ENCODE measurements at regions not wholly inside any gene's neighbourhood (a gene's known extent, or its start where the extent isn't known, plus 50 kb on each side); places are given as distances from the start of the nearest gene placed in this dataset.

- TF ChIP-seq, protein P1, sequence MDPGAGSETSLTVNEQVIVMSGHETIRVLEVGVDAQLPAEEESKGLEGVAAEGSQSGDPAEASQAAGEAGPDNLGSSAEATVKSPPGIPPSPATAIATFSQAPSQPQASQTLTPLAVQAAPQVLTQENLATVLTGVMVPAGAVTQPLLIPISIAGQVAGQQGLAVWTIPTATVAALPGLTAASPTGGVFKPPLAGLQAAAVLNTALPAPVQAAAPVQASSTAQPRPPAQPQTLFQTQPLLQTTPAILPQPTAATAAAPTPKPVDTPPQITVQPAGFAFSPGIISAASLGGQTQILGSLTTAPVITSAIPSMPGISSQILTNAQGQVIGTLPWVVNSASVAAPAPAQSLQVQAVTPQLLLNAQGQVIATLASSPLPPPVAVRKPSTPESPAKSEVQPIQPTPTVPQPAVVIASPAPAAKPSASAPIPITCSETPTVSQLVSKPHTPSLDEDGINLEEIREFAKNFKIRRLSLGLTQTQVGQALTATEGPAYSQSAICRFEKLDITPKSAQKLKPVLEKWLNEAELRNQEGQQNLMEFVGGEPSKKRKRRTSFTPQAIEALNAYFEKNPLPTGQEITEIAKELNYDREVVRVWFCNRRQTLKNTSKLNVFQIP (CRISPR knock-in tag; IDR thresholded peaks at IDR 0.05; ENCODE audit: borderline replicate concordance, low read depth) = no peak
- TF ChIP-seq TCF4 (CRISPR knock-in tag; IDR thresholded peaks at IDR 0.05; ENCODE audit: borderline replicate concordance) (no peak), CSDC2 (CRISPR knock-in tag; IDR thresholded peaks at IDR 0.05) (no peak), ZFP30 (CRISPR knock-in tag; IDR thresholded peaks at IDR 0.05) (no peak), ISL1 (CRISPR knock-in tag; IDR thresholded peaks at IDR 0.05) (no peak), GLIS3 (CRISPR knock-in tag; IDR thresholded peaks at IDR 0.05) (no peak)
- TF ChIP-seq, protein P2, sequence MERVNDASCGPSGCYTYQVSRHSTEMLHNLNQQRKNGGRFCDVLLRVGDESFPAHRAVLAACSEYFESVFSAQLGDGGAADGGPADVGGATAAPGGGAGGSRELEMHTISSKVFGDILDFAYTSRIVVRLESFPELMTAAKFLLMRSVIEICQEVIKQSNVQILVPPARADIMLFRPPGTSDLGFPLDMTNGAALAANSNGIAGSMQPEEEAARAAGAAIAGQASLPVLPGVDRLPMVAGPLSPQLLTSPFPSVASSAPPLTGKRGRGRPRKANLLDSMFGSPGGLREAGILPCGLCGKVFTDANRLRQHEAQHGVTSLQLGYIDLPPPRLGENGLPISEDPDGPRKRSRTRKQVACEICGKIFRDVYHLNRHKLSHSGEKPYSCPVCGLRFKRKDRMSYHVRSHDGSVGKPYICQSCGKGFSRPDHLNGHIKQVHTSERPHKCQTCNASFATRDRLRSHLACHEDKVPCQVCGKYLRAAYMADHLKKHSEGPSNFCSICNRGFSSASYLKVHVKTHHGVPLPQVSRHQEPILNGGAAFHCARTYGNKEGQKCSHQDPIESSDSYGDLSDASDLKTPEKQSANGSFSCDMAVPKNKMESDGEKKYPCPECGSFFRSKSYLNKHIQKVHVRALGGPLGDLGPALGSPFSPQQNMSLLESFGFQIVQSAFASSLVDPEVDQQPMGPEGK (CRISPR knock-in tag; IDR thresholded peaks at IDR 0.05; ENCODE audit: borderline replicate concordance) = no peak
These were observed 264.2 kb downstream of the C1D start (continued) for GRCh38 chr2:67798541-67799160.

- TF ChIP-seq BACH2 (CRISPR knock-in tag; IDR thresholded peaks at IDR 0.05; ENCODE audit: borderline replicate concordance) (no peak), ARNTL (CRISPR knock-in tag; IDR thresholded peaks at IDR 0.05; ENCODE audit: borderline replicate concordance, low read depth) (no peak), SNAI2 (CRISPR knock-in tag; IDR thresholded peaks at IDR 0.05) (no peak), ZC3H10 (CRISPR knock-in tag; IDR thresholded peaks at IDR 0.05) (no peak), ZFP30 (CRISPR knock-in tag; IDR thresholded peaks at IDR 0.05) (no peak), RARB (CRISPR knock-in tag; IDR thresholded peaks at IDR 0.05) (no peak), ISL1 (CRISPR knock-in tag; IDR thresholded peaks at IDR 0.05) (no peak), GLIS3 (CRISPR knock-in tag; IDR thresholded peaks at IDR 0.05) (no peak), ESRRG (CRISPR knock-in tag; IDR thresholded peaks at IDR 0.05) (no peak), PPARA (CRISPR knock-in tag; IDR thresholded peaks at IDR 0.05; ENCODE audit: borderline replicate concordance) (no peak), OSR1 (CRISPR knock-in tag; IDR thresholded peaks at IDR 0.05) (no peak), CSDC2 (CRISPR knock-in tag; IDR thresholded peaks at IDR 0.05) (no peak), ZFP3 (CRISPR knock-in tag; IDR thresholded peaks at IDR 0.05) (no peak)
- TF ChIP-seq, protein P2 (CRISPR knock-in tag; IDR thresholded peaks at IDR 0.05; ENCODE audit: borderline replicate concordance) = no peak
- TF ChIP-seq, protein P1 (CRISPR knock-in tag; IDR thresholded peaks at IDR 0.05; ENCODE audit: borderline replicate concordance, low read depth) = no peak
- TF ChIP-seq, protein P3, sequence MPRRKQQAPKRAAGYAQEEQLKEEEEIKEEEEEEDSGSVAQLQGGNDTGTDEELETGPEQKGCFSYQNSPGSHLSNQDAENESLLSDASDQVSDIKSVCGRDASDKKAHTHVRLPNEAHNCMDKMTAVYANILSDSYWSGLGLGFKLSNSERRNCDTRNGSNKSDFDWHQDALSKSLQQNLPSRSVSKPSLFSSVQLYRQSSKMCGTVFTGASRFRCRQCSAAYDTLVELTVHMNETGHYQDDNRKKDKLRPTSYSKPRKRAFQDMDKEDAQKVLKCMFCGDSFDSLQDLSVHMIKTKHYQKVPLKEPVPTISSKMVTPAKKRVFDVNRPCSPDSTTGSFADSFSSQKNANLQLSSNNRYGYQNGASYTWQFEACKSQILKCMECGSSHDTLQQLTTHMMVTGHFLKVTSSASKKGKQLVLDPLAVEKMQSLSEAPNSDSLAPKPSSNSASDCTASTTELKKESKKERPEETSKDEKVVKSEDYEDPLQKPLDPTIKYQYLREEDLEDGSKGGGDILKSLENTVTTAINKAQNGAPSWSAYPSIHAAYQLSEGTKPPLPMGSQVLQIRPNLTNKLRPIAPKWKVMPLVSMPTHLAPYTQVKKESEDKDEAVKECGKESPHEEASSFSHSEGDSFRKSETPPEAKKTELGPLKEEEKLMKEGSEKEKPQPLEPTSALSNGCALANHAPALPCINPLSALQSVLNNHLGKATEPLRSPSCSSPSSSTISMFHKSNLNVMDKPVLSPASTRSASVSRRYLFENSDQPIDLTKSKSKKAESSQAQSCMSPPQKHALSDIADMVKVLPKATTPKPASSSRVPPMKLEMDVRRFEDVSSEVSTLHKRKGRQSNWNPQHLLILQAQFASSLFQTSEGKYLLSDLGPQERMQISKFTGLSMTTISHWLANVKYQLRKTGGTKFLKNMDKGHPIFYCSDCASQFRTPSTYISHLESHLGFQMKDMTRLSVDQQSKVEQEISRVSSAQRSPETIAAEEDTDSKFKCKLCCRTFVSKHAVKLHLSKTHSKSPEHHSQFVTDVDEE (CRISPR knock-in tag; IDR thresholded peaks at IDR 0.05) = no peak
These were observed 262.9 kb downstream of the C1D start for GRCh38 chr2:67799886-67800285.

GRCh38 chr2:67802291-67802690 is 260.5 kb downstream of the C1D start:
- no peak for TF ChIP-seq OSR1 (CRISPR knock-in tag; IDR thresholded peaks at IDR 0.05)
- TF ChIP-seq ZFP3 (CRISPR knock-in tag; IDR thresholded peaks at IDR 0.05) = no peak
- no peak for TF ChIP-seq ZNF565 (CRISPR knock-in tag; conservative IDR thresholded peaks at IDR 0.05; ENCODE audit: low read depth)
- TF ChIP-seq ISL1 (CRISPR knock-in tag; IDR thresholded peaks at IDR 0.05) = no peak
- no peak for TF ChIP-seq ZNF8 (CRISPR knock-in tag; IDR thresholded peaks at IDR 0.05)
- no peak for TF ChIP-seq TCF4 (CRISPR knock-in tag; IDR thresholded peaks at IDR 0.05; ENCODE audit: borderline replicate concordance)
- TF ChIP-seq, protein P4, sequence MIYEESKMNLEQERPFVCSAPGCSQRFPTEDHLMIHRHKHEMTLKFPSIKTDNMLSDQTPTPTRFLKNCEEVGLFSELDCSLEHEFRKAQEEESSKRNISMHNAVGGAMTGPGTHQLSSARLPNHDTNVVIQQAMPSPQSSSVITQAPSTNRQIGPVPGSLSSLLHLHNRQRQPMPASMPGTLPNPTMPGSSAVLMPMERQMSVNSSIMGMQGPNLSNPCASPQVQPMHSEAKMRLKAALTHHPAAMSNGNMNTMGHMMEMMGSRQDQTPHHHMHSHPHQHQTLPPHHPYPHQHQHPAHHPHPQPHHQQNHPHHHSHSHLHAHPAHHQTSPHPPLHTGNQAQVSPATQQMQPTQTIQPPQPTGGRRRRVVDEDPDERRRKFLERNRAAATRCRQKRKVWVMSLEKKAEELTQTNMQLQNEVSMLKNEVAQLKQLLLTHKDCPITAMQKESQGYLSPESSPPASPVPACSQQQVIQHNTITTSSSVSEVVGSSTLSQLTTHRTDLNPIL (CRISPR knock-in tag; IDR thresholded peaks at IDR 0.05; ENCODE audit: low read depth) = no peak
- TF ChIP-seq ZNF70 (CRISPR knock-in tag; IDR thresholded peaks at IDR 0.05) = no peak
- TF ChIP-seq ZC3H10 (CRISPR knock-in tag; IDR thresholded peaks at IDR 0.05) = no peak
- no peak for ATAC-seq

More at GRCh38 chr2:67799886-67800285, 262.9 kb downstream of the C1D start:
- ATAC-seq = no peak
